MV-4-11 (cell line): ENCODE measurements at regions not wholly inside any gene's neighbourhood (a gene's known extent, or its start where the extent isn't known, plus 50 kb on each side); places are given as distances from the start of the nearest gene placed in this dataset.
"Not testable (repeated sequence)": the region's sequence is repeated elsewhere in the genome, so short reads cannot be mapped to it uniquely, and the experiment has no call there.

Source experiments
- DNase-seq: peaks from one replicate; lab custom pipeline; 2025; lab: John Stamatoyannopoulos, UW

GRCh38 chr10:28444031-28444430, 88.9 kb upstream of the WAC start:
- no peak for DNase-seq

- no peak for DNase-seq
Observed at GRCh38 chr10:28445516-28445915, 87.4 kb upstream of the WAC start.

GRCh38 chr10:28449382-28449781, 83.5 kb upstream of the WAC start:
- DNase-seq, result no peak

- no peak for DNase-seq
Observed at GRCh38 chr10:28449926-28450325, 83.0 kb upstream of the WAC start.

GRCh38 chr10:28453926-28454325, 79.0 kb upstream of the WAC start:
- no peak for DNase-seq

- no peak for DNase-seq
Observed at GRCh38 chr10:28457110-28457509, 75.8 kb upstream of the WAC start.

- not testable (repeated sequence) for DNase-seq
Observed at GRCh38 chr10:28457873-28458272, 75.0 kb upstream of the WAC start.

- no peak for DNase-seq
Observed at GRCh38 chr10:28459453-28460144, 73.3 kb upstream of the WAC start.

GRCh38 chr10:28463141-28463540, 69.8 kb upstream of the WAC start:
- no peak for DNase-seq

GRCh38 chr10:28463676-28464395, 69.1 kb upstream of the WAC start:
- no peak for DNase-seq

GRCh38 chr10:28467615-28468014, 65.3 kb upstream of the WAC start:
- no peak for DNase-seq

- peak; percentile 46 for DNase-seq
Observed at GRCh38 chr10:28468707-28469483, 64.0 kb upstream of the WAC start.

- DNase-seq, result no peak
Observed at GRCh38 chr10:28470873-28471651, 61.9 kb upstream of the WAC start.

GRCh38 chr10:28471652-28472050, 61.3 kb upstream of the WAC start:
- DNase-seq, result no peak

- peak; percentile 50 for DNase-seq
Observed at GRCh38 chr10:28478646-28479045, 54.3 kb upstream of the WAC start.

- DNase-seq, result peak; percentile 32
Observed at GRCh38 chr10:28479425-28479865, 53.5 kb upstream of the WAC start.

GRCh38 chr10:28479927-28480627, 52.8 kb upstream of the WAC start:
- DNase-seq, result no peak

- DNase-seq, result no peak
Observed at GRCh38 chr10:28480628-28480965, 52.3 kb upstream of the WAC start.

GRCh38 chr10:28481346-28481745, 51.6 kb upstream of the WAC start:
- not testable (repeated sequence) for DNase-seq

GRCh38 chr10:28481968-28482367, 51.0 kb upstream of the WAC start:
- no peak for DNase-seq
